ENCODE measurements at regions not wholly inside any gene's neighbourhood (a gene's known extent, or its start where the extent isn't known, plus 50 kb on each side); places are given as distances from the start of the nearest gene placed in this dataset.

DNA sequence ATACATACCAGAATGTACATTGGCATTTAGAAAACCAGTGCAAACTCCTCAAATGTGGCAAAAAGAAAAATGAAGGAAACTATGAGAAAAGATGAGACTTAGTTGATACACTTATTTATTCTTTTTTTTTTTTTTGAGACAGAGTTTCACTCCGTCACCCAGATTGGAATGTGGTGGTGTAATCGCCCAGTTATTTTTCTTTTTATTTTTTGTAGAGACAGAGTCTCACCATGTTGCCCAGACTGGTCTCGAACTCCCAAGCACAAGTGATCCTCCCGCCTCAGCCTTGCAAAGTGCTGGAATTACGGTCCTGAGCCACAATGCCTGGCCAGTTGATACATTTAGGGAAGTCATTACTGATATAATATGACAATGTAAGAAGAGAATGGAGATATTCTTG lies 274.2 kb upstream of the LRATD1 start:
- ChIA-PET POLR2A (no interaction called here), CTCF (no interaction called here)
- Mint-ChIP-seq H3K27me3 (ENCODE audit: low read depth) (no peaks in the 10 kb centered on the region), H3K4me1 (peaks cover 11% of the 10 kb centered on the region), H3K4me3 (no peak overlapping the region), H3K27ac (peak overlapping the region; percentile 60; the same call in 1 of the 2 replicates), H3K9me3 (peaks cover 52% of the 10 kb centered on the region), H3K36me3 (peaks cover 23% of the 10 kb centered on the region)
- no peak for ATAC-seq
- DNase-seq (ENCODE audit: low spot score): no peak
- TF ChIP-seq OVOL2 (CRISPR knock-in tag; IDR thresholded peaks at IDR 0.05; ENCODE audit: borderline replicate concordance): no peak
- TF ChIP-seq ZBTB21 (CRISPR knock-in tag; IDR thresholded peaks at IDR 0.05; ENCODE audit: borderline replicate concordance): no peak
- no peak for TF ChIP-seq ZNF219 (CRISPR knock-in tag; IDR thresholded peaks at IDR 0.05; ENCODE audit: borderline replicate concordance)
- TF ChIP-seq CREB1 (CRISPR knock-in tag; IDR thresholded peaks at IDR 0.05): no peak

DNA sequence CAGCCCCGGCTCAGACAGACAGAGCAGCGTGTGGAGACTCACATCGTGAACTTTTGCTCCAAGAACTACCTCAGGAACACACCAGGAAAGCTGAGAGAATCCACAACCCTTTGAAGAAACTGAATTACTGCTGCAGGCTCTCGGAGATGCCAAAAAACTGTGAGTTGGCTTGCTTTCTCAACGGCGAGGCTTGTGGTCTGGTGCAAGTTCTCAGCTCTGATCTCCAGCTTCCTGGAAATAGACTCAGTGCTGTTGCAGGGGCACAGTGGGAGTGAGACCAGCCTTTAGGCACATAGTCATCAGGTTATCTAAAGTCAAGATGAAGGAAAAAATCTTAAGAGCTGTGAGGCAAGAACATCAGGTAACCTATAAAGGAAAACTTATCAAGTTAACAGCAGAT lies 273.7 kb upstream of the LRATD1 start:
- no peak for DNase-seq (ENCODE audit: low spot score)
- no peak for TF ChIP-seq ZNF138 (CRISPR knock-in tag; conservative IDR thresholded peaks at IDR 0.05)
- no peak for TF ChIP-seq ESRRA (CRISPR knock-in tag; IDR thresholded peaks at IDR 0.05; ENCODE audit: borderline replicate concordance)
- TF ChIP-seq JUN (CRISPR knock-in tag; IDR thresholded peaks at IDR 0.05): no peak
- TF ChIP-seq FOXK1 (CRISPR knock-in tag; IDR thresholded peaks at IDR 0.05): no peak
- no peak for TF ChIP-seq RORB (CRISPR knock-in tag; IDR thresholded peaks at IDR 0.05)
- H3K27ac Mint-ChIP-seq: no peak overlapping the region

GRCh38 chr2:14363137-14363536 lies 269.4 kb upstream of the LRATD1 start:
- H3K4me3 Mint-ChIP-seq: no peak overlapping the region
- no peak overlapping the region for H3K27ac Mint-ChIP-seq
- peaks cover 46% of the 10 kb centered on the region for H3K9me3 Mint-ChIP-seq
- ChIA-PET CTCF (no interaction called here), POLR2A (no interaction called here)
- no peaks in the 10 kb centered on the region for H3K4me1 Mint-ChIP-seq
- H3K36me3 Mint-ChIP-seq: peaks cover 26% of the 10 kb centered on the region
- TF ChIP-seq SMAD4 (CRISPR knock-in tag; IDR thresholded peaks at IDR 0.05): no peak
- no peak for TF ChIP-seq ELF4 (CRISPR knock-in tag; IDR thresholded peaks at IDR 0.05; ENCODE audit: low read depth)
- no peak for TF ChIP-seq KAT7 (CRISPR knock-in tag; IDR thresholded peaks at IDR 0.05; ENCODE audit: borderline replicate concordance)
- TF ChIP-seq GRHL2 (CRISPR knock-in tag; IDR thresholded peaks at IDR 0.05; ENCODE audit: insufficient replicate concordance, severe bottlenecking): no peak
- TF ChIP-seq, protein P1, sequence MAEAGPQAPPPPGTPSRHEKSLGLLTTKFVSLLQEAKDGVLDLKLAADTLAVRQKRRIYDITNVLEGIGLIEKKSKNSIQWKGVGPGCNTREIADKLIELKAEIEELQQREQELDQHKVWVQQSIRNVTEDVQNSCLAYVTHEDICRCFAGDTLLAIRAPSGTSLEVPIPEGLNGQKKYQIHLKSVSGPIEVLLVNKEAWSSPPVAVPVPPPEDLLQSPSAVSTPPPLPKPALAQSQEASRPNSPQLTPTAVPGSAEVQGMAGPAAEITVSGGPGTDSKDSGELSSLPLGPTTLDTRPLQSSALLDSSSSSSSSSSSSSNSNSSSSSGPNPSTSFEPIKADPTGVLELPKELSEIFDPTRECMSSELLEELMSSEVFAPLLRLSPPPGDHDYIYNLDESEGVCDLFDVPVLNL (CRISPR knock-in tag; IDR thresholded peaks at IDR 0.05; ENCODE audit: borderline replicate concordance, low read depth): no peak
- no peak for TF ChIP-seq RORB (CRISPR knock-in tag; IDR thresholded peaks at IDR 0.05)
- TF ChIP-seq, protein P2, sequence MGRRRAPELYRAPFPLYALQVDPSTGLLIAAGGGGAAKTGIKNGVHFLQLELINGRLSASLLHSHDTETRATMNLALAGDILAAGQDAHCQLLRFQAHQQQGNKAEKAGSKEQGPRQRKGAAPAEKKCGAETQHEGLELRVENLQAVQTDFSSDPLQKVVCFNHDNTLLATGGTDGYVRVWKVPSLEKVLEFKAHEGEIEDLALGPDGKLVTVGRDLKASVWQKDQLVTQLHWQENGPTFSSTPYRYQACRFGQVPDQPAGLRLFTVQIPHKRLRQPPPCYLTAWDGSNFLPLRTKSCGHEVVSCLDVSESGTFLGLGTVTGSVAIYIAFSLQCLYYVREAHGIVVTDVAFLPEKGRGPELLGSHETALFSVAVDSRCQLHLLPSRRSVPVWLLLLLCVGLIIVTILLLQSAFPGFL (CRISPR knock-in tag; IDR thresholded peaks at IDR 0.05; ENCODE audit: borderline replicate concordance): no peak
- TF ChIP-seq FOXK1 (CRISPR knock-in tag; IDR thresholded peaks at IDR 0.05): no peak
- no peak for TF ChIP-seq ZNF121 (CRISPR knock-in tag; IDR thresholded peaks at IDR 0.05)
- TF ChIP-seq JUN (CRISPR knock-in tag; IDR thresholded peaks at IDR 0.05): no peak
- TF ChIP-seq ERG (CRISPR knock-in tag; IDR thresholded peaks at IDR 0.05): no peak
- no peak for TF ChIP-seq MXD4 (CRISPR knock-in tag; IDR thresholded peaks at IDR 0.05; ENCODE audit: borderline replicate concordance)
- no peak for TF ChIP-seq NFATC4 (CRISPR knock-in tag; IDR thresholded peaks at IDR 0.05)
- TF ChIP-seq MYBL2 (CRISPR knock-in tag; IDR thresholded peaks at IDR 0.05): no peak
- no peak for TF ChIP-seq MAX (CRISPR knock-in tag; IDR thresholded peaks at IDR 0.05)
- no peak for DNase-seq (ENCODE audit: low spot score)
- H3K27me3 Mint-ChIP-seq (ENCODE audit: low read depth): no peaks in the 10 kb centered on the region
- no peak for ATAC-seq

More for the DNA sequence above, 273.7 kb upstream of the LRATD1 start:
- ChIA-PET POLR2A (no interaction called here), CTCF (no interaction called here)
- peaks cover 7% of the 10 kb centered on the region for H3K4me1 Mint-ChIP-seq
- no peak for ATAC-seq
- peaks cover 24% of the 10 kb centered on the region for H3K36me3 Mint-ChIP-seq
- H3K4me3 Mint-ChIP-seq: no peak overlapping the region
- peaks cover 54% of the 10 kb centered on the region for H3K9me3 Mint-ChIP-seq
- H3K27me3 Mint-ChIP-seq (ENCODE audit: low read depth): no peaks in the 10 kb centered on the region

Measured in WTC11 (cell line).